ENCODE measurements at regions not wholly inside any gene's neighbourhood (a gene's known extent, or its start where the extent isn't known, plus 50 kb on each side); places are given as distances from the start of the nearest gene placed in this dataset.

DNA sequence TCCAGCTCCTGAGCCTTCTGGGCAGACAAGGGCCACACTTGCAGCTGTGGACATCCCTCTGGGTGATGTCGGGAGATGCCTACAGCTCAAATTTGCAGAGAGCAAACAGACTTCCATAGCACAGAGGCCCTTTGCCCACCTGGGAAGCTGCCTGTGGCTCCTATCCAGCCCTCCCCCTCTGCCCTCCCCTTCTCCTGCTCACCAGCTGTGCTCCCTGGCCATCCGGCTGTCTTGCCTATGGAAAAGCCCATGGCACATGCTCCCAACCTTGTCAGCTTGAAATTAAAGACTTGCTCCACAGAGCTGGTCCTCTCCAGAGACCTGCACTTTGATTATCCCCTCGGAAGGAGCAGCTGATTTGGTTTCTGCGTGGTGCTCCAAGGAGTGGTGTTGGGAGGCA lies 118.9 kb upstream of the NECTIN1 start:
- WGBS, 2 donors, result 44 to 47% methylated on average over 4 of the region's 4 CpGs

DNA sequence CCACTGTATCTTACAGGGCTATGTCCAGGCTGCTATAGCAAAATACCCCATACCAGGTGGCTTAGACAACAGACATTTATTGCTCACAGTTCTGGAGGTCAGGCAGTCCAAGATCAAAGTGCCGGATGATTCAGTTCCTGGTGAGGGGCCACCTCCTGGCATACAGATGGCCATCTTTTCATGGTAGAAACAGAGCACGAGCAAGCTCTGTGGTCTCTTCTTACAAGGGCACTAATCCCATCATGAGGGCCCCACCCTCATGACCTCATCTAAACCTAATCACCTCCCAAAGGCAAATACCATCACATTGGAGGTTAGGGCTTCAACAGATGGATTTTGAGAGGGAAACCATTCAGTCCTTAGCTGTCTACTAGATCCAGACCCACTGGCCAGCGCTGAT lies 117.4 kb upstream of the NECTIN1 start:
- H3K4me3 ChIP-seq, result no peak overlapping the region
- DNase-seq, result no peak
- H3K36me3 ChIP-seq (replicated peaks in 1 of 2; ENCODE audit: insufficient read depth in 1 of 2, low read depth in 2 of 2), result no peaks in the 10 kb centered on the region
- no peak for ATAC-seq
- H3K9me3 ChIP-seq, result no peaks in the 10 kb centered on the region
- H3K4me1 ChIP-seq, result no peaks in the 10 kb centered on the region
- H3K27ac ChIP-seq, result no peak overlapping the region
- TF ChIP-seq, protein P1, sequence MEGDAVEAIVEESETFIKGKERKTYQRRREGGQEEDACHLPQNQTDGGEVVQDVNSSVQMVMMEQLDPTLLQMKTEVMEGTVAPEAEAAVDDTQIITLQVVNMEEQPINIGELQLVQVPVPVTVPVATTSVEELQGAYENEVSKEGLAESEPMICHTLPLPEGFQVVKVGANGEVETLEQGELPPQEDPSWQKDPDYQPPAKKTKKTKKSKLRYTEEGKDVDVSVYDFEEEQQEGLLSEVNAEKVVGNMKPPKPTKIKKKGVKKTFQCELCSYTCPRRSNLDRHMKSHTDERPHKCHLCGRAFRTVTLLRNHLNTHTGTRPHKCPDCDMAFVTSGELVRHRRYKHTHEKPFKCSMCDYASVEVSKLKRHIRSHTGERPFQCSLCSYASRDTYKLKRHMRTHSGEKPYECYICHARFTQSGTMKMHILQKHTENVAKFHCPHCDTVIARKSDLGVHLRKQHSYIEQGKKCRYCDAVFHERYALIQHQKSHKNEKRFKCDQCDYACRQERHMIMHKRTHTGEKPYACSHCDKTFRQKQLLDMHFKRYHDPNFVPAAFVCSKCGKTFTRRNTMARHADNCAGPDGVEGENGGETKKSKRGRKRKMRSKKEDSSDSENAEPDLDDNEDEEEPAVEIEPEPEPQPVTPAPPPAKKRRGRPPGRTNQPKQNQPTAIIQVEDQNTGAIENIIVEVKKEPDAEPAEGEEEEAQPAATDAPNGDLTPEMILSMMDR (IDR thresholded peaks at IDR 0.05), result no peak
- no peak for TF ChIP-seq POLR2A (IDR thresholded peaks at IDR 0.05)
- no peaks in the 10 kb centered on the region for H3K27me3 ChIP-seq
- intact Hi-C loops (cut with DNase I), result no loop called here
- 90 to 93% methylated on average over 2 to 3 of the region's 3 CpGs for WGBS, 2 donors

More for the DNA sequence above, 118.9 kb upstream of the NECTIN1 start:
- no peak overlapping the region for H3K4me3 ChIP-seq
- H3K27ac ChIP-seq, result no peak overlapping the region
- H3K9me3 ChIP-seq, result no peaks in the 10 kb centered on the region
- no peaks in the 10 kb centered on the region for H3K4me1 ChIP-seq
- intact Hi-C loops (cut with DNase I), result no loop called here
- no peaks in the 10 kb centered on the region for H3K36me3 ChIP-seq (replicated peaks in 1 of 2; ENCODE audit: insufficient read depth in 1 of 2, low read depth in 2 of 2)
- H3K27me3 ChIP-seq, result no peaks in the 10 kb centered on the region
- DNase-seq (no peak), ATAC-seq (no peak)
- TF ChIP-seq, protein P1 (IDR thresholded peaks at IDR 0.05), result no peak
- no peak for TF ChIP-seq POLR2A (IDR thresholded peaks at IDR 0.05)

DNA sequence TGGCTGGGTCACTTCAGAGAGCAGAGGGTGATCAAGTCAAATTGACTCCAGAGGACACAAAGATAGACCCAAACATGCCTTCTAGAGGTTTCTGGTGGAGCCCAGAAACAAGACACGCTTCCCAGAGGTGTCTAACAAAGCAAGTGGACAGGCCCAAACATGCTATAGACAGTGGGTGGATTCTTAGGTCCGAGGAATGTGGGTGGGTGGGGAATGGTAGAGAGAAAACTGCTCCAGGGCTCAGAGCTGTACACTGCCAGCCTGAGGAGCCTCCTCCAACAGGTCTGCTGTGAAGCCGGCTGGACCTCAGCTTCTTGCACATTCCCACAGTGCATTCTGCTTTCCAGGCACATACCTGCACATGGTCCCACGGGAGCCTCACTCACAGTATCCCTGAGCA lies 116.8 kb upstream of the NECTIN1 start:
- Histone ChIP-seq H3K4me3 (no peak overlapping the region), H3K27ac (no peak overlapping the region), H3K4me1 (no peaks in the 10 kb centered on the region), H3K9me3 (no peaks in the 10 kb centered on the region), H3K27me3 (no peaks in the 10 kb centered on the region), H3K36me3 (replicated peaks in 1 of 2; ENCODE audit: insufficient read depth in 1 of 2, low read depth in 2 of 2) (no peaks in the 10 kb centered on the region)
- DNase-seq (no peak), ATAC-seq (no peak)
- intact Hi-C loops (cut with DNase I), result no loop called here
- 91 to 94% methylated on average over 2 to 4 of the region's 4 CpGs for WGBS, 2 donors
- TF ChIP-seq, protein P1 (IDR thresholded peaks at IDR 0.05), result no peak
- no peak for TF ChIP-seq POLR2A (IDR thresholded peaks at IDR 0.05)

DNA sequence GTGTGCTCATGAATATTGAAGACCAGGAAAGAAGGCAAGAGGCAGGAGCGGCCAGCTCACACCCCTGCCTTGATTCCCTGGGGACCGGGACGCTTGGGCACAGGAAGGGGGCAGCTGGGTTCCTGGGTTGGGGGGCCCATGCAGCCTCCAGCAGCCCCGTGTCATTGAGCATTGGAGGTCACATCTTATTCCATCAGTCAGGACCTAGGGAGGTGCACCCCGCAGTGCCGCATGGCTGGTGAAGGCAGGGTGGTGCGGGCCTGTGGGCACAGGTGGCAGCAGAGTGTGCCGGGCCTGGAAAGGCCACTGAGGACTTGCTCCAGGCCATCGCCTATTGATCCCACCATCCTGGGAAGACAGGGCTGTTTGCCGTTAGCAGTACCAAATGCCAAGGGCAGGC lies 116.3 kb upstream of the NECTIN1 start:
- intact Hi-C loops (cut with DNase I), result no loop called here
- Histone ChIP-seq H3K9me3 (no peaks in the 10 kb centered on the region), H3K27ac (no peak overlapping the region), H3K27me3 (no peaks in the 10 kb centered on the region), H3K36me3 (replicated peaks in 1 of 2; ENCODE audit: insufficient read depth in 1 of 2, low read depth in 2 of 2) (no peaks in the 10 kb centered on the region), H3K4me1 (no peaks in the 10 kb centered on the region), H3K4me3 (no peak overlapping the region)
- no peak for TF ChIP-seq POLR2A (IDR thresholded peaks at IDR 0.05)
- TF ChIP-seq, protein P1 (IDR thresholded peaks at IDR 0.05), result no peak
- ATAC-seq, result no peak
- 80 to 86% methylated on average over 6 to 10 of the region's 10 CpGs for WGBS, 2 donors
- DNase-seq, result no peak

DNA sequence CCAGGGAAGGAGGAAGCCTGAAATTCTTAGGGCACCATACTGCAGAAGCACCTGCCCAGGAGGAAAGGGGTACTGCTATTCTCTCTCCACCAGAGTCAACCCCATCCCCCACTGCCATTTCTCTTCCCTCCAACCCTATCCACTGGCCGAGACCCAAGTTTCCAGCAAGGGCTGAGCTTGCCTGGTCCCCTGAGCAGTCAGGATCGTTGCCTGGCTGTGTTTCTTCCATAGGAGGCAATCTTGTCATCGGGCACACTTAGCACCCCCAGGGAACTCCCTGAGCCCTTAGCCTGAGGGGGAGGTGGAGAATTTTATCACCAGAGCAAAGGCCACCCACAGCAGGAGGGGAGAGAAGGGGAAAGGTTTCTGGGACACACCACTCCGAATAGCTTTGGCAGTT lies 115.8 kb upstream of the NECTIN1 start:
- intact Hi-C loops (cut with DNase I), result no loop called here
- Histone ChIP-seq H3K9me3 (no peaks in the 10 kb centered on the region), H3K4me1 (no peaks in the 10 kb centered on the region), H3K4me3 (no peak overlapping the region), H3K27ac (no peak overlapping the region), H3K36me3 (replicated peaks in 1 of 2; ENCODE audit: insufficient read depth in 1 of 2, low read depth in 2 of 2) (no peaks in the 10 kb centered on the region), H3K27me3 (peaks cover 0 to under 1% of the 10 kb centered on the region in 2 donors)
- 34 to 42% methylated on average over 4 of the region's 4 CpGs for WGBS, 2 donors
- no peak for DNase-seq
- TF ChIP-seq, protein P1 (IDR thresholded peaks at IDR 0.05), result no peak
- no peak for TF ChIP-seq POLR2A (IDR thresholded peaks at IDR 0.05)
- ATAC-seq, result no peak
